LHCN-M2 (cell line): ENCODE measurements at regions not wholly inside any gene's neighbourhood (a gene's known extent, or its start where the extent isn't known, plus 50 kb on each side); places are given as distances from the start of the nearest gene placed in this dataset.
"Not testable (repeated sequence)": the region's sequence is repeated elsewhere in the genome, so short reads cannot be mapped to it uniquely, and the experiment has no call there.

Experiments used
- DNase-seq: peaks from one replicate; pipeline ENCODE4 v3.0.0-alpha.2; 2012; ENCODE audit warnings: low read depth

- DNase-seq, result no peak
Measured at GRCh38 chr13:111664696-111665095, 344.3 kb downstream of the TEX29 start.

- DNase-seq, result no peak
Measured at GRCh38 chr13:111665691-111666095, 345.3 kb downstream of the TEX29 start.

- no peak for DNase-seq
Measured at GRCh38 chr13:111666164-111666776, 345.8 kb downstream of the TEX29 start.

- no peak for DNase-seq
Measured at GRCh38 chr13:111667757-111668156, 347.3 kb downstream of the TEX29 start.

GRCh38 chr13:111668451-111668850 lies 348.0 kb downstream of the TEX29 start:
- DNase-seq, result no peak

- DNase-seq, result not testable (repeated sequence)
Measured at GRCh38 chr13:111672198-111672597, 351.8 kb downstream of the TEX29 start.

- DNase-seq, result not testable (repeated sequence)
Measured at GRCh38 chr13:111678120-111678882, 357.9 kb downstream of the TEX29 start.

GRCh38 chr13:111679645-111680044 lies 359.2 kb downstream of the TEX29 start:
- not testable (repeated sequence) for DNase-seq

GRCh38 chr13:111680100-111680499 lies 359.7 kb downstream of the TEX29 start:
- not testable (repeated sequence) for DNase-seq

GRCh38 chr13:111692028-111692427 lies 371.6 kb downstream of the TEX29 start:
- DNase-seq, result not testable (repeated sequence)

- DNase-seq, result not testable (repeated sequence)
Measured at GRCh38 chr13:111696121-111696520, 370.8 kb upstream of the SOX1 start.

- not testable (repeated sequence) for DNase-seq
Measured at GRCh38 chr13:111702059-111702458, 364.9 kb upstream of the SOX1 start.
